H1 (cell line): ENCODE measurements at regions not wholly inside any gene's neighbourhood (a gene's known extent, or its start where the extent isn't known, plus 50 kb on each side); places are given as distances from the start of the nearest gene placed in this dataset.

ENCODE experiments used
- CTCF ChIA-PET: fragments of 300-600 bp; sonication (Branson Sonifier 250); formaldehyde crosslinking; loops from one replicate; lab custom pipeline; 2021; ENCODE audit not compliant: partially characterized antibody; lab: Charles Lee
- POLR2A ChIA-PET: fragments of 300-600 bp; sonication (Branson Sonifier 250); formaldehyde crosslinking; loops from one replicate; lab custom pipeline; 2021; ENCODE audit warnings: inconsistent platforms; ENCODE audit not compliant: partially characterized antibody; lab: Charles Lee
- DNase-seq, 2 experiments: peaks; one replicate each; pipeline versions ENCODE4 v3.0.0 to v3.0.0-alpha.2; 2010 to 2022; ENCODE audit warnings: low spot score in 2 of 2, low read depth in 1 of 2, mixed read lengths in 1 of 2
- FAIRE-seq: peaks from 2 replicates; lab custom pipeline; 2011; peaks lifted over from hg19 to GRCh38; lab: Jason Lieb, UNC
- H2AFZ ChIP-seq: 2 replicates; pipeline ENCODE4 v1.8.1; 2012; ENCODE audit warnings: low read length, inconsistent platforms
- H2AK5ac ChIP-seq: 2 replicates; pipeline ENCODE4 v1.6.1; 2013; ENCODE audit warnings: low read depth, low read length
- H2BK120ac ChIP-seq: replicated peaks from 2 replicates; pipeline ENCODE3; 2013; ENCODE audit warnings: low read depth, low read length, inconsistent platforms
- H2BK12ac ChIP-seq: 2 replicates; pipeline ENCODE4 v1.6.1; 2013; ENCODE audit warnings: low read depth, low read length
- H2BK15ac ChIP-seq: 2 replicates; pipeline ENCODE4 v1.6.1; 2013; ENCODE audit warnings: low read length
- H2BK20ac ChIP-seq: 2 replicates; pipeline ENCODE4 v1.6.1; 2013; ENCODE audit warnings: low read length
- H2BK5ac ChIP-seq: 2 replicates; pipeline ENCODE4 v1.6.1; 2013; ENCODE audit warnings: low read depth, low read length
- H3K14ac ChIP-seq: 2 replicates; pipeline ENCODE4 v1.6.1; 2013; ENCODE audit warnings: inconsistent platforms; ENCODE audit not compliant: insufficient read length
- H3K18ac ChIP-seq: 2 replicates; pipeline ENCODE4 v1.6.1; 2013; ENCODE audit warnings: low read length; ENCODE audit errors: extremely low read depth
- H3K23ac ChIP-seq: 2 replicates; pipeline ENCODE4 v1.6.1; 2013; ENCODE audit warnings: inconsistent platforms; ENCODE audit not compliant: insufficient read length
- H3K23me2 ChIP-seq: 2 replicates; pipeline ENCODE4 v1.6.1; 2013; ENCODE audit warnings: low read depth, low read length
- H3K27ac ChIP-seq: 2 replicates; pipeline ENCODE4 v1.6.1; 2011; ENCODE audit warnings: low read depth, low read length, inconsistent platforms
- H3K27me3 ChIP-seq, 4 experiments: replicated peaks in 1 of 4; 1 replicate in 1 of 4; 2 replicates in 3 of 4; pipeline versions ENCODE4 v1.6.1 to v1.8.1; 2011 to 2013; ENCODE audit warnings: low read length in 3 of 4, mild to moderate bottlenecking in 3 of 4, inconsistent platforms in 2 of 4, mixed read lengths in 2 of 4, moderate library complexity in 1 of 4; ENCODE audit not compliant: control insufficient read depth in 3 of 4, insufficient read depth in 3 of 4; ENCODE audit errors: extremely low read depth in 1 of 4
- H3K36me3 ChIP-seq, 4 experiments: 2 replicates each; pipeline versions ENCODE4 v1.6.1 to v1.8.1; 2011 to 2013; ENCODE audit warnings: mild to moderate bottlenecking in 4 of 4, low read length in 3 of 4, moderate library complexity in 2 of 4, control low read depth in 1 of 4, inconsistent platforms in 1 of 4; ENCODE audit not compliant: insufficient read depth in 4 of 4, control insufficient read depth in 2 of 4
- H3K4ac ChIP-seq: replicated peaks from 2 replicates; pipeline ENCODE3; 2013; ENCODE audit warnings: low read length, low read depth, mixed read lengths, inconsistent platforms; ENCODE audit not compliant: insufficient read length
- H3K4me1 ChIP-seq, 4 experiments: replicated peaks in 1 of 4; 1 replicate in 1 of 4; 2 replicates in 3 of 4; pipeline versions ENCODE4 v1.6.1 to v1.8.1; 2011 to 2013; ENCODE audit warnings: low read length in 3 of 4, inconsistent platforms in 2 of 4, mixed read lengths in 1 of 4; ENCODE audit not compliant: insufficient read depth in 4 of 4, control insufficient read depth in 3 of 4
- H3K4me2 ChIP-seq, 2 experiments: 2 replicates each; pipeline versions ENCODE4 v1.6.1 to v1.8.1; 2011 to 2013; ENCODE audit warnings: low read depth in 2 of 2, low read length in 2 of 2, control low read depth in 1 of 2, inconsistent platforms in 1 of 2, mild to moderate bottlenecking in 1 of 2; ENCODE audit not compliant: insufficient read depth in 1 of 2
- H3K4me3 ChIP-seq, 4 experiments: fragments of 200-600, 300-600 bp in 1 of 4; sonication (generic), shearing (Covaris generic), sonication (Bioruptor Twin) in 1 of 4; 2 replicates each; pipeline versions ENCODE4 v1.5.1 to v1.8.1; 2011 to 2016; ENCODE audit warnings: low read length in 4 of 4, low read depth in 3 of 4, control low read depth in 2 of 4, inconsistent platforms in 2 of 4, mild to moderate bottlenecking in 2 of 4, mixed read lengths in 1 of 4, moderate library complexity in 1 of 4; ENCODE audit not compliant: insufficient read depth in 2 of 4; ENCODE audit errors: extremely low read depth in 1 of 4
- H3K56ac ChIP-seq: replicated peaks from 2 replicates; pipeline ENCODE3; 2013; ENCODE audit warnings: low read depth, mild to moderate bottlenecking, mixed read lengths, low read length, inconsistent platforms; ENCODE audit not compliant: insufficient read length
- H3K79me1 ChIP-seq: 2 replicates; pipeline ENCODE4 v1.6.1; 2013; ENCODE audit warnings: low read depth, low read length, control low read depth
- H3K79me2 ChIP-seq, 2 experiments: 2 replicates each; pipeline versions ENCODE4 v1.6.1 to v1.8.1; 2012 to 2013; ENCODE audit warnings: low read length in 2 of 2, mild to moderate bottlenecking in 2 of 2, inconsistent platforms in 1 of 2; ENCODE audit not compliant: insufficient read depth in 2 of 2, control insufficient read depth in 1 of 2
- H3K9ac ChIP-seq, 4 experiments: replicated peaks in 1 of 4; 1 replicate in 1 of 4; 2 replicates in 3 of 4; pipeline versions ENCODE4 v1.6.1 to v1.8.1; 2011 to 2013; ENCODE audit warnings: low read depth in 3 of 4, low read length in 3 of 4, control low read depth in 2 of 4, mild to moderate bottlenecking in 2 of 4, moderate library complexity in 2 of 4, inconsistent platforms in 1 of 4; ENCODE audit errors: extremely low read depth in 1 of 4
- H3K9me3 ChIP-seq, 2 experiments: 2 replicates each; pipeline versions ENCODE4 v1.6.1 to v1.8.1; 2012 to 2013; ENCODE audit warnings: mild to moderate bottlenecking in 2 of 2, moderate library complexity in 2 of 2, control low read depth in 1 of 2, inconsistent platforms in 1 of 2, low read depth in 1 of 2, low read length in 1 of 2, mixed read lengths in 1 of 2; ENCODE audit not compliant: insufficient read depth in 2 of 2
- H4K20me1 ChIP-seq, 2 experiments: replicated peaks in 1 of 2; 2 replicates each; pipeline versions ENCODE3 to v1.8.1; 2011 to 2013; ENCODE audit warnings: inconsistent platforms in 2 of 2, low read length in 2 of 2, mild to moderate bottlenecking in 1 of 2; ENCODE audit not compliant: insufficient read depth in 2 of 2, control insufficient read depth in 1 of 2
- H4K5ac ChIP-seq: 2 replicates; pipeline ENCODE4 v1.6.1; 2013; ENCODE audit warnings: low read length, low read depth, mixed read lengths, inconsistent platforms; ENCODE audit not compliant: insufficient read length
- H4K8ac ChIP-seq: 2 replicates; pipeline ENCODE4 v1.8.0; 2013; ENCODE audit warnings: mild to moderate bottlenecking, moderate library complexity, low read length, inconsistent platforms; ENCODE audit not compliant: insufficient read depth; ENCODE audit errors: extremely low read depth
- H4K91ac ChIP-seq: replicated peaks from 2 replicates; pipeline ENCODE3; 2013; ENCODE audit warnings: low read length, mixed read lengths, inconsistent platforms; ENCODE audit not compliant: insufficient read length
- ATF2 ChIP-seq: IDR thresholded peaks from 2 replicates; pipeline ENCODE4 v1.6.1; 2012; ENCODE audit warnings: low read length, inconsistent platforms
- BACH1 ChIP-seq: IDR thresholded peaks from 2 replicates; pipeline ENCODE4 v1.6.1; 2012; ENCODE audit warnings: low read length, improper control_type of control experiment
- CHD1 ChIP-seq: IDR thresholded peaks from 2 replicates; pipeline ENCODE4 v1.6.1; 2012; ENCODE audit warnings: low read depth, low read length, improper control_type of control experiment
- CHD2 ChIP-seq: IDR thresholded peaks from 2 replicates; pipeline ENCODE4 v1.6.1; 2012; ENCODE audit warnings: low read length, improper control_type of control experiment
- E2F6 ChIP-seq: IDR thresholded peaks from 2 replicates; pipeline ENCODE4 v1.6.1; 2012; ENCODE audit warnings: inconsistent platforms
- MAX ChIP-seq: IDR thresholded peaks from 2 replicates; pipeline ENCODE4 v1.6.1; 2012; ENCODE audit warnings: inconsistent platforms
- POU5F1 ChIP-seq: IDR thresholded peaks from 2 replicates; pipeline ENCODE4 v1.6.1; 2011; ENCODE audit warnings: low read depth, mild to moderate bottlenecking, low read length, moderate library complexity
- RBBP5 ChIP-seq: IDR thresholded peaks from 2 replicates; pipeline ENCODE4 v1.7.1; 2012; ENCODE audit warnings: low read depth, mild to moderate bottlenecking, inconsistent platforms, low read length, moderate library complexity, borderline replicate concordance
- RXRA ChIP-seq: IDR thresholded peaks from 2 replicates; pipeline ENCODE4 v1.6.1; 2011; ENCODE audit warnings: low read depth, mild to moderate bottlenecking, low read length, moderate library complexity; ENCODE audit not compliant: insufficient read depth
- SIN3A ChIP-seq, 2 experiments: IDR thresholded peaks in 1 of 2; conservative IDR thresholded peaks in 1 of 2; 2 replicates each; pipeline ENCODE4 v1.6.1; 2011 to 2012; ENCODE audit warnings: low read length in 2 of 2, improper control_type of control experiment in 1 of 2, low read depth in 1 of 2, mild to moderate bottlenecking in 1 of 2
- SP1 ChIP-seq: IDR thresholded peaks from 2 replicates; pipeline ENCODE4 v1.6.1; 2011; ENCODE audit warnings: low read depth, low read length
- SRF ChIP-seq: IDR thresholded peaks from 2 replicates; pipeline ENCODE4 v1.6.1; 2011; ENCODE audit warnings: mild to moderate bottlenecking, low read depth, low read length, moderate library complexity
- TCF12 ChIP-seq: IDR thresholded peaks from 2 replicates; pipeline ENCODE4 v1.6.1; 2011; ENCODE audit warnings: low read depth, mild to moderate bottlenecking, low read length
- WGBS, 2 experiments: shearing (Covaris generic) in 1 of 2; methylation state at CpG; one replicate each; pipeline versions ENCODE4 v1.1.6 to v1.1.7; 2013 to 2015; ENCODE audit warnings: low lambda C conversion rate in 2 of 2, mixed read lengths in 2 of 2, inconsistent platforms in 1 of 2, low coverage in 1 of 2, missing lambda C conversion rate in 1 of 2; ENCODE audit not compliant: insufficient replicate concordance in 2 of 2, insufficient coverage in 1 of 2, insufficient read length in 1 of 2; ENCODE audit errors: extremely low coverage in 1 of 2, missing lambda C conversion rate in 1 of 2; 5-methylcytosine and 5-hydroxymethylcytosine counted together

GRCh38 chr11:64492561-64492960, 63.2 kb upstream of the SLC22A11 start:
- H3K18ac ChIP-seq = no peak overlapping the region
- no peak overlapping the region for H4K5ac ChIP-seq
- H3K9ac ChIP-seq = no peak overlapping the region
- no peak overlapping the region for H3K4me2 ChIP-seq
- DNase-seq (no peak), FAIRE-seq (no peak)
- no peaks in the 10 kb centered on the region for H3K79me2 ChIP-seq
- 95% methylated on average over 1 of the region's 1 CpG; no CpG with 5 or more reads in 1 of the 2 experiments for WGBS, 2 experiments
- H2BK15ac ChIP-seq = no peak overlapping the region
- no peaks in the 10 kb centered on the region for H3K23me2 ChIP-seq
- H4K8ac ChIP-seq = no peak overlapping the region
- H3K23ac ChIP-seq = no peak overlapping the region
- no peak overlapping the region for H2AK5ac ChIP-seq
- H3K14ac ChIP-seq = no peak overlapping the region
- CTCF ChIA-PET = interaction anchor here (1.3 to 11.9 kb wide), 4 partner anchors 13 to 157 kb away, joined by 3 to 201 read pairs (median 4); no protein-coding TSS in a partner anchor
- H3K36me3 ChIP-seq = no peaks in the 10 kb centered on the region
- H2BK5ac ChIP-seq = no peak overlapping the region
- no peak overlapping the region for H3K4ac ChIP-seq
- no peak overlapping the region for H2BK20ac ChIP-seq
- H3K56ac ChIP-seq = no peak overlapping the region
- POLR2A ChIA-PET = interaction anchor here (0.6 kb wide), 1 partner anchor 10 kb away, joined by 3 read pairs; no protein-coding TSS in a partner anchor
- no peaks in the 10 kb centered on the region; a peak in 2 of 7 replicates for H3K4me1 ChIP-seq
- H3K4me3 ChIP-seq = no peak overlapping the region
- H3K27ac ChIP-seq = no peak overlapping the region
- H2AFZ ChIP-seq = no peak overlapping the region
- H2BK120ac ChIP-seq = no peak overlapping the region
- no peaks in the 10 kb centered on the region for H3K79me1 ChIP-seq
- H3K9me3 ChIP-seq = no peaks in the 10 kb centered on the region
- H4K20me1 ChIP-seq = no peaks in the 10 kb centered on the region
- H3K27me3 ChIP-seq = peaks cover 3 to 16% (median 13%) of the 10 kb centered on the region in 4 experiments
- no peak overlapping the region for H4K91ac ChIP-seq
- no peak overlapping the region for H2BK12ac ChIP-seq
- TF ChIP-seq E2F6 (no peak), SRF (no peak), TCF12 (no peak), SP1 (no peak), RXRA (no peak), ATF2 (no peak), BACH1 (no peak), RBBP5 (no peak), MAX (no peak), SIN3A (conservative IDR thresholded peaks at IDR 0.05 in 1 of 2, IDR thresholded peaks at IDR 0.05 in 1 of 2; ENCODE audit: low read depth in 1 of 2, low read length in 2 of 2) (no peak), CHD1 (no peak), POU5F1 (no peak), CHD2 (no peak)
